ENCODE measurements at regions not wholly inside any gene's neighbourhood (a gene's known extent, or its start where the extent isn't known, plus 50 kb on each side); places are given as distances from the start of the nearest gene placed in this dataset.

- no peak for DNase-seq
- no peaks in the 10 kb centered on the region for H3K4me1 ChIP-seq
- intact Hi-C loops (cut with micrococcal nuclease) = no loop called here
- H3K27ac ChIP-seq (replicated peaks) = no peak overlapping the region
- no peaks in the 10 kb centered on the region for H3K27me3 ChIP-seq (ENCODE audit: low read depth)
- H3K4me3 ChIP-seq = no peak overlapping the region
- no peak for TF ChIP-seq CTCF (IDR thresholded peaks at IDR 0.05; ENCODE audit: borderline replicate concordance)
- H3K36me3 ChIP-seq = no peaks in the 10 kb centered on the region
- H3K9me3 ChIP-seq (replicated peaks) = no peaks in the 10 kb centered on the region
These were observed 199.1 kb upstream of the CNR1 start for GRCh38 chr6:88365230-88365629.

- H3K9me3 ChIP-seq (replicated peaks) = no peaks in the 10 kb centered on the region
- H3K36me3 ChIP-seq = no peaks in the 10 kb centered on the region
- intact Hi-C loops (cut with micrococcal nuclease) = no loop called here
- no peak for TF ChIP-seq CTCF (IDR thresholded peaks at IDR 0.05; ENCODE audit: borderline replicate concordance)
- H3K4me1 ChIP-seq = no peaks in the 10 kb centered on the region
- no peak overlapping the region for H3K27ac ChIP-seq (replicated peaks)
- no peak overlapping the region for H3K4me3 ChIP-seq
- DNase-seq = no peak
- no peaks in the 10 kb centered on the region for H3K27me3 ChIP-seq (ENCODE audit: low read depth)
These were observed 195.6 kb upstream of the CNR1 start for GRCh38 chr6:88361754-88362153.

- DNase-seq = no peak
- Histone ChIP-seq H3K4me3 (no peak overlapping the region), H3K27ac (replicated peaks) (no peak overlapping the region), H3K4me1 (no peaks in the 10 kb centered on the region), H3K9me3 (replicated peaks) (no peaks in the 10 kb centered on the region), H3K36me3 (no peaks in the 10 kb centered on the region), H3K27me3 (ENCODE audit: low read depth) (no peaks in the 10 kb centered on the region)
- no peak for TF ChIP-seq CTCF (IDR thresholded peaks at IDR 0.05; ENCODE audit: borderline replicate concordance)
- intact Hi-C loops (cut with micrococcal nuclease) = no loop called here
These were observed 195.2 kb upstream of the CNR1 start for GRCh38 chr6:88361298-88361697.

GRCh38 chr6:88360203-88360797 lies 194.2 kb upstream of the CNR1 start:
- Histone ChIP-seq H3K27me3 (ENCODE audit: low read depth) (no peaks in the 10 kb centered on the region), H3K27ac (replicated peaks) (no peak overlapping the region), H3K4me3 (no peak overlapping the region), H3K9me3 (replicated peaks) (no peaks in the 10 kb centered on the region), H3K4me1 (no peaks in the 10 kb centered on the region), H3K36me3 (no peaks in the 10 kb centered on the region)
- no peak for DNase-seq
- intact Hi-C loops (cut with micrococcal nuclease) = no loop called here
- TF ChIP-seq CTCF (IDR thresholded peaks at IDR 0.05; ENCODE audit: borderline replicate concordance) = no peak

GRCh38 chr6:88359530-88360202 lies 193.5 kb upstream of the CNR1 start:
- Histone ChIP-seq H3K4me3 (no peak overlapping the region), H3K9me3 (replicated peaks) (no peaks in the 10 kb centered on the region), H3K27me3 (ENCODE audit: low read depth) (no peaks in the 10 kb centered on the region), H3K36me3 (no peaks in the 10 kb centered on the region), H3K4me1 (no peaks in the 10 kb centered on the region), H3K27ac (replicated peaks) (no peak overlapping the region)
- no peak for TF ChIP-seq CTCF (IDR thresholded peaks at IDR 0.05; ENCODE audit: borderline replicate concordance)
- intact Hi-C loops (cut with micrococcal nuclease) = no loop called here
- no peak for DNase-seq

All from left ventricle myocardium inferior (tissue), 1 donor.